ENCODE measurements at regions not wholly inside any gene's neighbourhood (a gene's known extent, or its start where the extent isn't known, plus 50 kb on each side); places are given as distances from the start of the nearest gene placed in this dataset.
"Not testable (repeated sequence)": the region's sequence is repeated elsewhere in the genome, so short reads cannot be mapped to it uniquely, and the experiment has no call there.

DNA sequence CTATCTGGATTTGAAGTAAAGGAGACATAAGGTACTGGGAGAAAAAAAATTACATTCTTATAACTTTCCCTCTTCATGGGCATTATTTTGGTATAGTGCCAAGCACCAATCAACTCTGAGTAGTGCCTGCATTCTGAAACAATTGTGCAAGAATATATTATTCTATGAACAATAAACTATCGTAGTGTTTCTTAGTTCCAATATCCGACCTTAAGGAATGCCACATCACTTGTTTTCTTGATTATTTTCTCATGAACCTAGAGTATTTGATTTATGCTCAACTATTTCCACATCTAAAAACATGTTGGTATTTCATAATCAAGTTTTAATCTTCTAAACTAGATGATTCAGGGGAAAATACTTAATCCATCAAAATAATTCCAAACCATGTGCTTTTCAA is 294.4 kb upstream of the TBX18 start:
- peaks cover 63% of the 10 kb centered on the region for H3K27me3 ChIP-seq (ENCODE audit: insufficient read depth, low read depth, severe bottlenecking)
- H3K27ac ChIP-seq: no peak overlapping the region
- no peak overlapping the region for H3K4me3 ChIP-seq (ENCODE audit: low read depth, low read length)
- no peaks in the 10 kb centered on the region for H3K9me3 ChIP-seq (ENCODE audit: severe bottlenecking)
- no peaks in the 10 kb centered on the region for H3K36me3 ChIP-seq
- DNase-seq: no peak
- TF ChIP-seq, protein P1, sequence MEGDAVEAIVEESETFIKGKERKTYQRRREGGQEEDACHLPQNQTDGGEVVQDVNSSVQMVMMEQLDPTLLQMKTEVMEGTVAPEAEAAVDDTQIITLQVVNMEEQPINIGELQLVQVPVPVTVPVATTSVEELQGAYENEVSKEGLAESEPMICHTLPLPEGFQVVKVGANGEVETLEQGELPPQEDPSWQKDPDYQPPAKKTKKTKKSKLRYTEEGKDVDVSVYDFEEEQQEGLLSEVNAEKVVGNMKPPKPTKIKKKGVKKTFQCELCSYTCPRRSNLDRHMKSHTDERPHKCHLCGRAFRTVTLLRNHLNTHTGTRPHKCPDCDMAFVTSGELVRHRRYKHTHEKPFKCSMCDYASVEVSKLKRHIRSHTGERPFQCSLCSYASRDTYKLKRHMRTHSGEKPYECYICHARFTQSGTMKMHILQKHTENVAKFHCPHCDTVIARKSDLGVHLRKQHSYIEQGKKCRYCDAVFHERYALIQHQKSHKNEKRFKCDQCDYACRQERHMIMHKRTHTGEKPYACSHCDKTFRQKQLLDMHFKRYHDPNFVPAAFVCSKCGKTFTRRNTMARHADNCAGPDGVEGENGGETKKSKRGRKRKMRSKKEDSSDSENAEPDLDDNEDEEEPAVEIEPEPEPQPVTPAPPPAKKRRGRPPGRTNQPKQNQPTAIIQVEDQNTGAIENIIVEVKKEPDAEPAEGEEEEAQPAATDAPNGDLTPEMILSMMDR (IDR thresholded peaks at IDR 0.05; ENCODE audit: low read depth, low read length): no peak

DNA sequence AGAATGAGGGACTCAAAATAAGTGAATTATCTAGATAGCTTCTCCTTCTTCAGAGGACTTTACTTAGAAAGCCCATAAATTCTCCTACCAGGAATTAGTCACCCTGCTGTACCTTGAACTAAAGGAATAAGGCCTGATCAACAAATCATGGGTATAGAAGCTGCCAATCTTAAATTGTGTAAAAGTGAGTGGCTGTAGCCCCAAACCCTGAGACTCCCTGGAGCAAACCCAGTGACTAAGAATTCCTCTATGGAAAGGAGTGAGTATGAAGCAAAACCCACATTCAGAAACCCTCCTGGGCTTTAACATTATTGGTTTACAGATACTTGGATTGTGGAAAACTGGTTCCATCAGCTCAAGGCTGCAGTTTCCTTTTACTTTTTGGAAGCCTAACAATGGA is 285.8 kb upstream of the TBX18 start:
- H3K9me3 ChIP-seq (ENCODE audit: severe bottlenecking): peaks cover 2% of the 10 kb centered on the region
- TF ChIP-seq, protein P1 (IDR thresholded peaks at IDR 0.05; ENCODE audit: low read depth, low read length): no peak
- peaks cover 38% of the 10 kb centered on the region for H3K27me3 ChIP-seq (ENCODE audit: insufficient read depth, low read depth, severe bottlenecking)
- DNase-seq: no peak
- H3K27ac ChIP-seq: no peak overlapping the region
- H3K4me3 ChIP-seq (ENCODE audit: low read depth, low read length): no peak overlapping the region
- H3K36me3 ChIP-seq: no peaks in the 10 kb centered on the region

DNA sequence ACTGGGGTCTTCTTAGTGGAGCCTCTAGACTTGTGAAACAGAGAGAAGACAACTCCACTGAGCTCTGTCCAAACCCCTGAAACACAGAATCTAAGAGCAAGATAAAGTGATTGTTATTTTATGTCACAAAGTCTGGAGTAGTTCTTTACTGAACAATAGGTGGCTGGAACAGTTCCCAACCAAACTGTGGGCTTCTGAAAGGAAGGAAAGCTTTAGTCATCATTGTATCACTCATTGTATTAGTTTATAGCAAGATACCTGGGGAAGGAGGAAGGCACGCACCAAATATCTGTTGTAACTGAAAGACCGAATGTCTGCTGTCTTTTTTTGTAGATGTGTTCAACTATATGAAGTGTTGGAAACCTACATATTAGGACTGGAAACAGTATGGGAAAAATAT is 284.9 kb upstream of the TBX18 start:
- no peak for DNase-seq
- H3K9me3 ChIP-seq (ENCODE audit: severe bottlenecking): peaks cover 2% of the 10 kb centered on the region
- TF ChIP-seq, protein P1 (IDR thresholded peaks at IDR 0.05; ENCODE audit: low read depth, low read length): no peak
- no peak overlapping the region for H3K4me3 ChIP-seq (ENCODE audit: low read depth, low read length)
- no peak overlapping the region for H3K27ac ChIP-seq
- peaks cover 32% of the 10 kb centered on the region for H3K27me3 ChIP-seq (ENCODE audit: insufficient read depth, low read depth, severe bottlenecking)
- H3K36me3 ChIP-seq: no peaks in the 10 kb centered on the region

DNA sequence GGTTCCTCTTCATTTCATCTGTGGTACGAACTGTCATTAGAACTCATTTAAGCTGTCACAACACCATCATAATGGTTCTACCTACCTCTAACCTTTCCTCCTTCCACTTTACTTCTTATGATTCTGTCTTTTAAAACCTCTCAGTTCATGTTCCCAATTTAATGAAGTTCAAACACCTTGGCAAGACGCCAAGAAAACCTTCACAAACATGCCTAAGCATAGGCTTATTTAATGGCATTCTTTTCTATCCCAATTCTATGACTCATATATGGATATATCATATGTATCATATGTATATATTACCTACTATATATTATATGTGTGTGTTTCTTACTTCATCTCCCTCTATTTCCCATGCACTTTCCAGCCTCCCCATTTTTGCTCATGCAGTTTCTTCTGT is 283.4 kb upstream of the TBX18 start:
- H3K36me3 ChIP-seq: no peaks in the 10 kb centered on the region
- H3K27ac ChIP-seq: no peak overlapping the region
- H3K4me3 ChIP-seq (ENCODE audit: low read depth, low read length): no peak overlapping the region
- no peak for DNase-seq
- H3K27me3 ChIP-seq (ENCODE audit: insufficient read depth, low read depth, severe bottlenecking): peaks cover 36% of the 10 kb centered on the region
- TF ChIP-seq, protein P1 (IDR thresholded peaks at IDR 0.05; ENCODE audit: low read depth, low read length): no peak
- H3K9me3 ChIP-seq (ENCODE audit: severe bottlenecking): peaks cover 2% of the 10 kb centered on the region

DNA sequence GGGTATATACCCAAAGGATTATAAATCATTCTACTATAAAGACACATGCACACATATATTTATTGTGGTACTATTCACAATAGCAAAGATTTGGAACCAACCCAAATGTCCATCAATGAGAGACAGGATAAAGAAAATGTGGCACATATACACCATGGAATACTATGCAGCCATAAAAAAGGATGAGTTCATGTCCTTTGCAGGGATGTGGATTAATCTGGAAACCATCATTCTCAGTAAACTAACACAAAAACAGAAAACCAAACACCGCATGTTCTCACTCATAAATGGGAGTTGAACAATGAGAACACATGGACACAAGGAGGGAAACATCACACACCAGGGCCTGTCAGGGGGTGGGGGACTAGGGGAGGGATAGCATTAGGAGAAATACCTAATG is 281.4 kb upstream of the TBX18 start:
- not testable (repeated sequence) for H3K27ac ChIP-seq; H3K36me3 ChIP-seq; H3K4me3 ChIP-seq (ENCODE audit: low read depth, low read length); DNase-seq; H3K9me3 ChIP-seq (ENCODE audit: severe bottlenecking)
- H3K27me3 ChIP-seq (ENCODE audit: insufficient read depth, low read depth, severe bottlenecking): peaks cover 31% of the 10 kb centered on the region

DNA sequence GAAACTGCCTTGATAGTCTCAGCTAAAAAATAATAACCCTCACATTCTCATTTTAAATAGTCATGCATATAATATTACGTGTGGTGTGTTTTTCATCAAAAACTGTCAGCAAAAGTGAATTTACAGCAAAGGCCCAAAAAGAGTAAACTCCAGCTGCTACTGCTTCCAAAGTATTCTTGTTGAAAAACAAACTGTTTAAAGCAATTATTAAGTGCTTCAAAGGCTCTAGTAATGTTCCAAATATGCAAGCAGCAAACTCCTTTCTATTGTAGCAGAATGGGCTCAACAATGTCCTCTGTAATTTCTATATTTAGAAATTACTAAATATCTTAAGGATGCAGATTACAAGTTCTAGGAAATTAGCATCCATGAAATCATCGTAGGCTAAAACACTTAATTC is 280.0 kb upstream of the TBX18 start:
- peaks cover 2% of the 10 kb centered on the region for H3K9me3 ChIP-seq (ENCODE audit: severe bottlenecking)
- H3K36me3 ChIP-seq: no peaks in the 10 kb centered on the region
- H3K27me3 ChIP-seq (ENCODE audit: insufficient read depth, low read depth, severe bottlenecking): peaks cover 27% of the 10 kb centered on the region
- no peak overlapping the region for H3K27ac ChIP-seq
- H3K4me3 ChIP-seq (ENCODE audit: low read depth, low read length): no peak overlapping the region
- TF ChIP-seq, protein P1 (IDR thresholded peaks at IDR 0.05; ENCODE audit: low read depth, low read length): no peak
- no peak for DNase-seq
